HepG2 (cell line): ENCODE measurements at regions not wholly inside any gene's neighbourhood (a gene's known extent, or its start where the extent isn't known, plus 50 kb on each side); places are given as distances from the start of the nearest gene placed in this dataset.

ENCODE experiments used
- DNMT1 ChIP-seq: sonication (generic); formaldehyde crosslinking; IDR thresholded peaks from 2 replicates; pipeline ENCODE4 v1.5.1; 2020; ENCODE audit warnings: mild to moderate bottlenecking, missing genetic modification reagents
- NR2C2 ChIP-seq: sonication (generic); formaldehyde crosslinking; IDR thresholded peaks from 2 replicates; pipeline ENCODE4 v1.4.0; 2020; ENCODE audit warnings: missing genetic modification reagents, mild to moderate bottlenecking, moderate library complexity, borderline replicate concordance
- TBP ChIP-seq: sonication (generic); formaldehyde crosslinking; IDR thresholded peaks from 2 replicates; pipeline ENCODE4 v1.5.0; 2020; ENCODE audit warnings: missing genetic modification reagents
- ZNF782 ChIP-seq: sonication (generic); formaldehyde crosslinking; IDR thresholded peaks from 2 replicates; pipeline ENCODE4 v1.4.0; 2020; ENCODE audit warnings: missing genetic modification reagents, mild to moderate bottlenecking, borderline replicate concordance
- TF ChIP-seq, protein P1 (sequence below), 2 experiments: sonication (generic) in 1 of 2; formaldehyde crosslinking in 1 of 2; IDR thresholded peaks; 2 replicates each; pipeline versions ENCODE4 v1.4.0 to v1.6.1; 2018 to 2020; ENCODE audit warnings: missing genetic modification reagents in 2 of 2, borderline replicate concordance in 1 of 2, low read depth in 1 of 2, mild to moderate bottlenecking in 1 of 2, missing biosample characterization in 1 of 2

DNA sequence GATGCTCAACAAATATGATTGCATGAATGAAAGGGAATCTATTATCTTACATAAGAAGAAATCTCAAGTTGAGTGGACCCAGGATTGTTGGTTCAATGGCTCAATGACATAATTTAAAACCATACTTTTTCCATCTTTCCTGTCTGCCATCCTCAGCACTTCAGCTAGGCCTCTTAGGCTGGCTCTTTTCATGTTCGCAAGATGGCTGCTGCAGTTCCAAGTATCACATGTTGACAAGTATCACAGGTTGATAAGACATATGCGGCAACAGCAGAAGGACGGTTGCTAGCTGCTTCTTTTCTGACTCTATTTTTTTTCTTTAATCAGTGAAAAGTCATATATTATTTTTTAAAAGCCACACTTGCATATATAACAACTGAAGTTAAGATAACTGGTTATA is 79.0 kb upstream of the CDK6 start:
- no peak for TF ChIP-seq ZNF782 (CRISPR knock-in tag)
- TF ChIP-seq DNMT1 (CRISPR knock-in tag), result no peak
- TF ChIP-seq TBP, result no peak
- no peak for TF ChIP-seq NR2C2 (CRISPR knock-in tag)
- TF ChIP-seq, protein P1, sequence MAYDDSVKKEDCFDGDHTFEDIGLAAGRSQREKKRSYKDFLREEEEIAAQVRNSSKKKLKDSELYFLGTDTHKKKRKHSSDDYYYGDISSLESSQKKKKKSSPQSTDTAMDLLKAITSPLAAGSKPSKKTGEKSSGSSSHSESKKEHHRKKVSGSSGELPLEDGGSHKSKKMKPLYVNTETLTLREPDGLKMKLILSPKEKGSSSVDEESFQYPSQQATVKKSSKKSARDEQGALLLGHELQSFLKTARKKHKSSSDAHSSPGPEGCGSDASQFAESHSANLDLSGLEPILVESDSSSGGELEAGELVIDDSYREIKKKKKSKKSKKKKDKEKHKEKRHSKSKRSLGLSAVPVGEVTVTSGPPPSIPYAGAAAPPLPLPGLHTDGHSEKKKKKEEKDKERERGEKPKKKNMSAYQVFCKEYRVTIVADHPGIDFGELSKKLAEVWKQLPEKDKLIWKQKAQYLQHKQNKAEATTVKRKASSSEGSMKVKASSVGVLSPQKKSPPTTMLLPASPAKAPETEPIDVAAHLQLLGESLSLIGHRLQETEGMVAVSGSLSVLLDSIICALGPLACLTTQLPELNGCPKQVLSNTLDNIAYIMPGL (CRISPR knock-in tag; IDR thresholded peaks at IDR 0.05; ENCODE audit: borderline replicate concordance in 1 of 2, low read depth in 1 of 2), result no peak
